HL-60 (cell line): ENCODE measurements at regions not wholly inside any gene's neighbourhood (a gene's known extent, or its start where the extent isn't known, plus 50 kb on each side); places are given as distances from the start of the nearest gene placed in this dataset.

Experiments
- DNase-seq, 2 experiments: peaks; one replicate each; pipeline ENCODE4 v3.0.0-alpha.2; 2010 to 2020; ENCODE audit warnings: low read depth in 1 of 2, low spot score in 1 of 2
- H3K27ac ChIP-seq: fragments of 250-450 bp; sonication (Bioruptor Pico); replicated peaks from 2 replicates; pipeline ENCODE4 v1.5.1; 2020; ENCODE audit warnings: mild to moderate bottlenecking, moderate library complexity
- H3K27me3 ChIP-seq: fragments of 250-450 bp; sonication (Bioruptor Pico); 2 replicates; pipeline ENCODE4 v1.5.1; 2021; ENCODE audit warnings: mild to moderate bottlenecking, moderate library complexity; ENCODE audit not compliant: insufficient read depth, poor library complexity, severe bottlenecking
- H3K4me3 ChIP-seq: replicated peaks from 2 replicates; pipeline ENCODE4 v1.5.1; 2011; ENCODE audit warnings: mild to moderate bottlenecking, control low read depth, low read length; ENCODE audit not compliant: insufficient read depth
- GABPA ChIP-seq: IDR thresholded peaks from 2 replicates; pipeline ENCODE4 v1.6.1; 2012; ENCODE audit warnings: low read depth
- POLR2AphosphoS5 ChIP-seq: IDR thresholded peaks from 2 replicates; pipeline ENCODE4 v1.6.1; 2012; ENCODE audit warnings: low read depth
- REST ChIP-seq: IDR thresholded peaks from 2 replicates; pipeline ENCODE4 v1.6.1; 2012; ENCODE audit warnings: low read depth; ENCODE audit not compliant: insufficient replicate concordance
- SPI1 ChIP-seq: IDR thresholded peaks from 2 replicates; pipeline ENCODE4 v1.6.1; 2012; ENCODE audit warnings: low read depth, mild to moderate bottlenecking, borderline replicate concordance
- TF ChIP-seq, protein P1 (sequence below): IDR thresholded peaks from one replicate; pipeline ENCODE4 v1.5.1; 2011; ENCODE audit warnings: low read length, control low read depth, inconsistent platforms; ENCODE audit not compliant: insufficient read depth

- DNase-seq: no peak
- no peak for TF ChIP-seq SPI1
- TF ChIP-seq, protein P1, sequence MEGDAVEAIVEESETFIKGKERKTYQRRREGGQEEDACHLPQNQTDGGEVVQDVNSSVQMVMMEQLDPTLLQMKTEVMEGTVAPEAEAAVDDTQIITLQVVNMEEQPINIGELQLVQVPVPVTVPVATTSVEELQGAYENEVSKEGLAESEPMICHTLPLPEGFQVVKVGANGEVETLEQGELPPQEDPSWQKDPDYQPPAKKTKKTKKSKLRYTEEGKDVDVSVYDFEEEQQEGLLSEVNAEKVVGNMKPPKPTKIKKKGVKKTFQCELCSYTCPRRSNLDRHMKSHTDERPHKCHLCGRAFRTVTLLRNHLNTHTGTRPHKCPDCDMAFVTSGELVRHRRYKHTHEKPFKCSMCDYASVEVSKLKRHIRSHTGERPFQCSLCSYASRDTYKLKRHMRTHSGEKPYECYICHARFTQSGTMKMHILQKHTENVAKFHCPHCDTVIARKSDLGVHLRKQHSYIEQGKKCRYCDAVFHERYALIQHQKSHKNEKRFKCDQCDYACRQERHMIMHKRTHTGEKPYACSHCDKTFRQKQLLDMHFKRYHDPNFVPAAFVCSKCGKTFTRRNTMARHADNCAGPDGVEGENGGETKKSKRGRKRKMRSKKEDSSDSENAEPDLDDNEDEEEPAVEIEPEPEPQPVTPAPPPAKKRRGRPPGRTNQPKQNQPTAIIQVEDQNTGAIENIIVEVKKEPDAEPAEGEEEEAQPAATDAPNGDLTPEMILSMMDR: no peak
- no peak for TF ChIP-seq POLR2AphosphoS5
- TF ChIP-seq GABPA: no peak
- TF ChIP-seq REST: no peak
- Histone ChIP-seq H3K4me3 (no peak overlapping the region), H3K27me3 (peaks cover 6% of the 10 kb centered on the region), H3K27ac (no peak overlapping the region)
Observed at GRCh38 chr7:42606193-42606905, 305.5 kb downstream of the C7orf25 start.

GRCh38 chr7:42605406-42606192 lies 306.3 kb downstream of the C7orf25 start:
- no peak for TF ChIP-seq POLR2AphosphoS5
- TF ChIP-seq, protein P1: no peak
- TF ChIP-seq SPI1: no peak
- DNase-seq: no peak
- Histone ChIP-seq H3K4me3 (no peak overlapping the region), H3K27ac (no peak overlapping the region), H3K27me3 (peaks cover 6% of the 10 kb centered on the region)

GRCh38 chr7:42603496-42603895 lies 308.4 kb downstream of the C7orf25 start:
- no peak for TF ChIP-seq GABPA
- H3K27ac ChIP-seq: no peak overlapping the region
- H3K27me3 ChIP-seq: peaks cover 5% of the 10 kb centered on the region
- no peak for DNase-seq
- no peak overlapping the region for H3K4me3 ChIP-seq

GRCh38 chr7:42597300-42597699 lies 314.6 kb downstream of the C7orf25 start:
- Histone ChIP-seq H3K4me3 (no peak overlapping the region), H3K27me3 (no peaks in the 10 kb centered on the region), H3K27ac (no peak overlapping the region)
- TF ChIP-seq POLR2AphosphoS5 (no peak), SPI1 (no peak), GABPA (no peak), REST (no peak)
- TF ChIP-seq, protein P1: no peak
- DNase-seq: no peak
